ENCODE measurements at regions not wholly inside any gene's neighbourhood (a gene's known extent, or its start where the extent isn't known, plus 50 kb on each side); places are given as distances from the start of the nearest gene placed in this dataset.

DNA sequence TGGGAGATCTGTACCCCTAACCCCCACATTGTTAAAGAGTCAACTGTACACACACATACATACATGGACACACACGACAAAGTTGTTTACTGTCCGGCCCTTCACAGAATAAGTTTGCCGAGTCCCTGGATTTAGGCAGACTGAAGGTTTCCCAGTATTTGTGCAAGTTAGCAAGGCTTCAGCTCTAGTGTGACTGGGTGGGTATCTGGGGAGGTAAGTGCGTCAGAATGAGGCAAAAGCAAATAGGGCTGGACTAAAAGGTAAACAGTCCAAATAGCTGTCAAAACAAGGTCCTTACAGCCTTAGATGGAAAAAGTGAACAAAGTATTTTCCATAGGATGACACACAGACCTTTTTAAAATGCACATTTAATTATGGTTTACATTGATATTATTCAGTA is 228.4 kb upstream of the UFM1 start:
- Histone ChIP-seq H3K27ac (no peak overlapping the region), H3K4me3 (no peak overlapping the region), H3K36me3 (no peaks in the 10 kb centered on the region), H3K4me1 (no peaks in the 10 kb centered on the region), H3K9me3 (no peaks in the 10 kb centered on the region), H3K27me3 (no peaks in the 10 kb centered on the region)
- no peak for DNase-seq (ENCODE audit: low spot score in 2 of 2)
- WGBS = 97% methylated on average over 4 of the region's 4 CpGs
- TF ChIP-seq, protein P1, sequence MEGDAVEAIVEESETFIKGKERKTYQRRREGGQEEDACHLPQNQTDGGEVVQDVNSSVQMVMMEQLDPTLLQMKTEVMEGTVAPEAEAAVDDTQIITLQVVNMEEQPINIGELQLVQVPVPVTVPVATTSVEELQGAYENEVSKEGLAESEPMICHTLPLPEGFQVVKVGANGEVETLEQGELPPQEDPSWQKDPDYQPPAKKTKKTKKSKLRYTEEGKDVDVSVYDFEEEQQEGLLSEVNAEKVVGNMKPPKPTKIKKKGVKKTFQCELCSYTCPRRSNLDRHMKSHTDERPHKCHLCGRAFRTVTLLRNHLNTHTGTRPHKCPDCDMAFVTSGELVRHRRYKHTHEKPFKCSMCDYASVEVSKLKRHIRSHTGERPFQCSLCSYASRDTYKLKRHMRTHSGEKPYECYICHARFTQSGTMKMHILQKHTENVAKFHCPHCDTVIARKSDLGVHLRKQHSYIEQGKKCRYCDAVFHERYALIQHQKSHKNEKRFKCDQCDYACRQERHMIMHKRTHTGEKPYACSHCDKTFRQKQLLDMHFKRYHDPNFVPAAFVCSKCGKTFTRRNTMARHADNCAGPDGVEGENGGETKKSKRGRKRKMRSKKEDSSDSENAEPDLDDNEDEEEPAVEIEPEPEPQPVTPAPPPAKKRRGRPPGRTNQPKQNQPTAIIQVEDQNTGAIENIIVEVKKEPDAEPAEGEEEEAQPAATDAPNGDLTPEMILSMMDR (IDR thresholded peaks at IDR 0.05) = no peak
- TF ChIP-seq POLR2AphosphoS5 (IDR thresholded peaks at IDR 0.05) = no peak
- TF ChIP-seq POLR2A (IDR thresholded peaks at IDR 0.05) = no peak
- TF ChIP-seq EP300 (IDR thresholded peaks at IDR 0.05) = no peak

DNA sequence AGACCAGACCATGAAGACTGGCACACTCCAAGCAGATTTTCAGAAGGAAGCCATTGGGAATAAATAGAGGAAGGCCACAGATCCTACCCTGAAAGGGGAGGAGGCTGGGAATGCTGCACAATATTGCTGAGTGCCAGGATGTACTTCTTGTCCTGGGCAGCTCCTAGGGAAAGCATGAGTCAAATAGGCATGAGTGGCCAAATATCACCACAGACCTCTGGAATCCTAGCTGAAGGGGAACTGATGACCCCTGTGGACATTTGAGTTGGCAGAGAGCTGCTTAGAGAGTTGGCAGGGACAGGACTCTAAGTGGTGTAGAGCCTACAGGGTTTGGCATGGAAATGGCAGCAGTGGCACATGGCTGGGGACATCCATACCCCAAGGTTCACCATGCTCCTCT is 234.3 kb upstream of the TRPC4 start:
- Histone ChIP-seq H3K4me1 (no peaks in the 10 kb centered on the region), H3K4me3 (no peak overlapping the region), H3K27ac (no peak overlapping the region), H3K27me3 (no peaks in the 10 kb centered on the region), H3K36me3 (no peaks in the 10 kb centered on the region), H3K9me3 (no peaks in the 10 kb centered on the region)
- DNase-seq (ENCODE audit: low spot score in 2 of 2) = no peak
- TF ChIP-seq POLR2A (IDR thresholded peaks at IDR 0.05) (no peak), POLR2AphosphoS5 (IDR thresholded peaks at IDR 0.05) (no peak), EP300 (IDR thresholded peaks at IDR 0.05) (no peak)
- TF ChIP-seq, protein P1 (IDR thresholded peaks at IDR 0.05) = no peak

DNA sequence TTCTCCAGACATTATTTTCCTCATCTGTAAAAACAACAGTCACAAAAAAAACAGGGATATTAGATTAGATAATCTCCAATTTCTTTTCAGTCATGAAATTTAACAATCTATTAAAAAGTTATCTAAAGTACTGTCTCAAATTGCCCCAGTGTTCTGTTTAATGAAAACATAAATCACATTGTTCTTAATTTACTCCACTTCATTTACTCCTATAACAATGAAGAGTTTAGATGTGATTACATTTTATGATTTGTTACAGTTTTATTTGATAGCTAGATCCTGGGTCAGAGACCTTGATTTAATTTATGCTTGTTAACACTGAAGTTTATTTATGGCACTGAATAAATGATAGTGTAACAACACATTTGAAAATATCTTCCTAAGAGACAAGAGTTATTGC is 230.2 kb upstream of the TRPC4 start:
- Histone ChIP-seq H3K27ac (no peak overlapping the region), H3K36me3 (no peaks in the 10 kb centered on the region), H3K27me3 (no peaks in the 10 kb centered on the region), H3K9me3 (no peaks in the 10 kb centered on the region), H3K4me1 (no peaks in the 10 kb centered on the region), H3K4me3 (no peak overlapping the region)
- no peak for DNase-seq (ENCODE audit: low spot score in 2 of 2)
- TF ChIP-seq, protein P1 (IDR thresholded peaks at IDR 0.05) = no peak
- no peak for TF ChIP-seq EP300 (IDR thresholded peaks at IDR 0.05)
- TF ChIP-seq POLR2AphosphoS5 (IDR thresholded peaks at IDR 0.05) = no peak
- TF ChIP-seq POLR2A (IDR thresholded peaks at IDR 0.05) = no peak

DNA sequence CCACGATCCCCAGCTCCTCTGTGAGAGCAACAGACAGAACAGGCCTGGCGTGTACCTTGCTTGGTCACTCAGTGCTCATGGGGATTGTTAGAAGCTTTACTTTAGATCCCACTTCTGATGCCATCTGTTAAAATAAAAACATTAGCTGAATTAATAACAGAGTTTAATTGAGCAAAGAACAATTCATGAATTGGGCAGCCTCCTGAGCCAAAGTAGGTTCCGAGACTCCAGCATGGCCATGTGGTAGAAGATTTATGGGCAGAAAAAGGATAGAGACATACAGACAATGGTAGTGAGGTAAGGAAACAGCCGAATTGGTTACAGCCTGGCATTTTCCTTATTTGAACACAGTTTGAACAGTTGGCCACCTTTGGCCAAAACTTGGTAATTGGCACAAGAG is 223.9 kb upstream of the TRPC4 start:
- Histone ChIP-seq H3K36me3 (no peaks in the 10 kb centered on the region), H3K27me3 (no peaks in the 10 kb centered on the region), H3K4me1 (no peaks in the 10 kb centered on the region), H3K9me3 (peaks cover 2% of the 10 kb centered on the region), H3K27ac (no peak overlapping the region), H3K4me3 (no peak overlapping the region)
- WGBS = 90% methylated on average over 4 of the region's 4 CpGs
- DNase-seq (ENCODE audit: low spot score in 2 of 2) = no peak
- no peak for TF ChIP-seq POLR2A (IDR thresholded peaks at IDR 0.05)
- no peak for TF ChIP-seq EP300 (IDR thresholded peaks at IDR 0.05)
- no peak for TF ChIP-seq POLR2AphosphoS5 (IDR thresholded peaks at IDR 0.05)
- TF ChIP-seq, protein P1 (IDR thresholded peaks at IDR 0.05) = no peak

DNA sequence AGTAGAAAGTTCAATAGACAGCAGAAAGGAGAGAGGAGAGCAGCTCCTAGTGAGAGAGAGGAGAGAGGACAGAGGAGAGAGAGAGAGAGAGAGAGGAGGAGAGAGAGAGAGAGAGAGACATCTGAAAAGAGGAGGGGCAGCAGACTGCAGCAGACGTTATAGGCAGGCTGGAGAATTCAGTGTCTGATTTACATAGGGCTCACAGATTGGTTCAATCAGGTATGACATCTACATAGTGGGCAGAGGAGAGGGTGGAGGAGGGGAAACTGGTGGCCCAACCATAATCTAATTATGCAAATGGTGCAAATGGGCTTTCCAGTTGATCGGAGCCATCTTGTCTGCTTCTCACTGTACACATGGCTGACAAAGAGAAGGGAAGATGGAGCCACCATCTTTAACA is 221.3 kb upstream of the TRPC4 start:
- TF ChIP-seq, protein P1 (IDR thresholded peaks at IDR 0.05) = no peak
- no peak for TF ChIP-seq POLR2AphosphoS5 (IDR thresholded peaks at IDR 0.05)
- TF ChIP-seq EP300 (IDR thresholded peaks at IDR 0.05) = no peak
- TF ChIP-seq POLR2A (IDR thresholded peaks at IDR 0.05) = no peak
- 50% methylated on average over 2 of the region's 2 CpGs for WGBS
- H3K36me3 ChIP-seq = peaks cover 9% of the 10 kb centered on the region

More for the DNA sequence above, 221.3 kb upstream of the TRPC4 start:
- Histone ChIP-seq H3K27ac (no peak overlapping the region), H3K9me3 (peaks cover 18% of the 10 kb centered on the region), H3K4me3 (no peak overlapping the region), H3K27me3 (no peaks in the 10 kb centered on the region), H3K4me1 (no peaks in the 10 kb centered on the region)
- DNase-seq (ENCODE audit: low spot score in 2 of 2) = no peak
